Suprapubic skin (tissue), 4 donors: ENCODE measurements at regions not wholly inside any gene's neighbourhood (a gene's known extent, or its start where the extent isn't known, plus 50 kb on each side); places are given as distances from the start of the nearest gene placed in this dataset.

ENCODE experiments used
- CTCF ChIP-seq, 2 donors: fragments of 200-600 bp in 1 of 2; fragments of 450-650 bp in 1 of 2; sonication (generic) in 1 of 2; IDR thresholded peaks; one replicate each; pipeline ENCODE4 v1.5.1; 2016 to 2019; ENCODE audit warnings: antibody characterized with exemption in 2 of 2, mild to moderate bottlenecking in 1 of 2, moderate library complexity in 1 of 2
- EP300 ChIP-seq: sonication (generic); formaldehyde crosslinking; IDR thresholded peaks from one replicate; pipeline ENCODE4 v1.6.1; 2017; ENCODE audit warnings: antibody characterized with exemption
- POLR2A ChIP-seq, 2 donors: fragments of 450-650 bp; IDR thresholded peaks; one replicate each; pipeline ENCODE4 v1.6.1; 2017; ENCODE audit warnings: antibody characterized with exemption in 2 of 2, mild to moderate bottlenecking in 2 of 2, moderate library complexity in 2 of 2
- POLR2AphosphoS5 ChIP-seq, 3 donors: sonication (generic); formaldehyde crosslinking; IDR thresholded peaks; one replicate each; pipeline ENCODE4 v1.6.1; 2017; ENCODE audit warnings: antibody characterized with exemption in 3 of 3

GRCh38 chr4:123017636-123018395 is 95.4 kb upstream of the NUDT6 start:
- TF ChIP-seq CTCF (IDR thresholded peaks at IDR 0.05) (no peak), POLR2AphosphoS5 (IDR thresholded peaks at IDR 0.05) (no peak), POLR2A (IDR thresholded peaks at IDR 0.05) (no peak), EP300 (no peak)
